ENCODE measurements at regions not wholly inside any gene's neighbourhood (a gene's known extent, or its start where the extent isn't known, plus 50 kb on each side); places are given as distances from the start of the nearest gene placed in this dataset.

DNA sequence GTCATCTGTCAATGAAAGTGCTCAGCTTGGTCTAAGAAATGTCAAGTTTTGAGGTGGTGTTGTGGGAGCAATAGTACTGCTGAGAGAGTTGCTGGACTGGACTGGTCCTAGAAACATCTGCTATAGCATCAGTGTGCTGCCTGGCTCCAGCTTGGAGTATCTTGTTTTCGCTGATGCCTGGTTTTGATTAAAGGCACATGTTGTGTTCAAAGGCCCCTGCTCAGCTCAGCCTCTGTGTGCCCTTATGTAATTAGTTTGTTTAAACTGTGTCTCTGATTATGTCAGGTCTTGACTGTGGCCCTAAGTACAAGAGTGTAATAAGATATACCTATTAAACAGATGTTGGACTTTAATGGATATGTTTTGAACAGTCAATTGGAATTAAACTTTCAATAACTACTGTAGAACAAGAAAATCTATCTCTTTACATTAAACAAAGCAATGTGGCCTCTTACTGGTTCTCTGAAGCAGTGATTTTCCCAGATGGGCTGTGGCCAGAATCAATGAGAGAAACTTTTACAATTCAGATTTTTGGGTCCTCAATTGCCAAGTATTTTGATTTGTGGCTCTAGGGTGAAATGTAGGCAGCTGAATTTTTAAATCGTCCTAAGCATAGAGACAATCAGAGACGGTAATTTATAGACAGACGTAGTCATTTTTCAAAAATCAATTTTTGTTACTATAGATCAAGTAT, 668.2 kb downstream of the DHX35 start:
- H3K4me3 ChIP-seq (ENCODE audit: low read length): no peak overlapping the region
- BruUV-seq (replicated peaks): no TSS peak
- no peak overlapping the region for H2AFZ ChIP-seq (ENCODE audit: low read length)
- DNase-seq (no peak), ATAC-seq (no peak)
- H3K4me2 ChIP-seq (ENCODE audit: low read length): no peak overlapping the region
- no peaks in the 10 kb centered on the region for H3K27me3 ChIP-seq (ENCODE audit: low read length)
- no peaks in the 10 kb centered on the region for H4K20me1 ChIP-seq (ENCODE audit: low read length)
- no peaks in the 10 kb centered on the region for H3K4me1 ChIP-seq (ENCODE audit: insufficient read depth, low read length)
- TF ChIP-seq, protein P1, sequence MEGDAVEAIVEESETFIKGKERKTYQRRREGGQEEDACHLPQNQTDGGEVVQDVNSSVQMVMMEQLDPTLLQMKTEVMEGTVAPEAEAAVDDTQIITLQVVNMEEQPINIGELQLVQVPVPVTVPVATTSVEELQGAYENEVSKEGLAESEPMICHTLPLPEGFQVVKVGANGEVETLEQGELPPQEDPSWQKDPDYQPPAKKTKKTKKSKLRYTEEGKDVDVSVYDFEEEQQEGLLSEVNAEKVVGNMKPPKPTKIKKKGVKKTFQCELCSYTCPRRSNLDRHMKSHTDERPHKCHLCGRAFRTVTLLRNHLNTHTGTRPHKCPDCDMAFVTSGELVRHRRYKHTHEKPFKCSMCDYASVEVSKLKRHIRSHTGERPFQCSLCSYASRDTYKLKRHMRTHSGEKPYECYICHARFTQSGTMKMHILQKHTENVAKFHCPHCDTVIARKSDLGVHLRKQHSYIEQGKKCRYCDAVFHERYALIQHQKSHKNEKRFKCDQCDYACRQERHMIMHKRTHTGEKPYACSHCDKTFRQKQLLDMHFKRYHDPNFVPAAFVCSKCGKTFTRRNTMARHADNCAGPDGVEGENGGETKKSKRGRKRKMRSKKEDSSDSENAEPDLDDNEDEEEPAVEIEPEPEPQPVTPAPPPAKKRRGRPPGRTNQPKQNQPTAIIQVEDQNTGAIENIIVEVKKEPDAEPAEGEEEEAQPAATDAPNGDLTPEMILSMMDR (conservative IDR thresholded peaks at IDR 0.05; ENCODE audit: low read depth, low read length): no peak
- TF ChIP-seq EZH2phosphoT487 (IDR thresholded peaks at IDR 0.05; ENCODE audit: borderline replicate concordance, low read length) (no peak), EZH2 (IDR thresholded peaks at IDR 0.05; ENCODE audit: low read length, unreplicated experiment) (no peak)
- H3K9me2 ChIP-seq (replicated peaks; ENCODE audit: low read length): no peaks in the 10 kb centered on the region
- H3K27ac ChIP-seq (ENCODE audit: low read length): no peak overlapping the region
- intact Hi-C loops (cut with micrococcal nuclease): no loop called here
- no peak overlapping the region for H3K9ac ChIP-seq (ENCODE audit: low read length)
- H3K36me3 ChIP-seq (ENCODE audit: low read depth, low read length): no peaks in the 10 kb centered on the region
- peaks cover 36% of the 10 kb centered on the region for H3K9me3 ChIP-seq (ENCODE audit: low read length)
- ChIA-PET CTCF (no interaction called here), POLR2A (ENCODE audit: unreplicated experiment) (no interaction called here)
- H3F3A ChIP-seq (ENCODE audit: low read length, unreplicated experiment): no peaks in the 10 kb centered on the region
- no peaks in the 10 kb centered on the region for H3K79me2 ChIP-seq (ENCODE audit: low read length)

DNA sequence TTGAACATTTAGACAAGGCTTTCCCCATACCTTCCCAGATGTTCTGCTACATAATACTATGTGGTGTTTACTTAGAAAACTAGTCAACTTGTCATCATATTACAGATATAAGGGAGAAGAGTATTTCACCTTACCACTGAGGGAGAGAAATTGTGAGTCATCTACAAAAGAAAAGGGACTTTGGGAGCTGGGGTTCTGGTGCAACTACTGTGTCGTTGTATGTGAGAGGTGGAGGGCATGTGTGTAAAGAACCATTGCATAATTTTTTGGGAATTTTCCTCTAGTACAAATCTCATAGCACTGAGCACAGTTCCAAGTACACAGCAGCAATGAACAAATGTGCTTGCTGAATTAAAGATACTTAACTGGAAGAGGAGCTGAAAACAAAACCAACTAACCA, 665.6 kb downstream of the DHX35 start:
- ATAC-seq (no peak), DNase-seq (no peak)
- Histone ChIP-seq H2AFZ (ENCODE audit: low read length) (no peak overlapping the region), H3K4me1 (ENCODE audit: insufficient read depth, low read length) (no peaks in the 10 kb centered on the region), H3K4me3 (ENCODE audit: low read length) (no peak overlapping the region), H3K27ac (ENCODE audit: low read length) (no peak overlapping the region), H3K9me3 (ENCODE audit: low read length) (peaks cover 37% of the 10 kb centered on the region), H3K36me3 (ENCODE audit: low read depth, low read length) (no peaks in the 10 kb centered on the region), H3K4me2 (ENCODE audit: low read length) (no peak overlapping the region), H3F3A (ENCODE audit: low read length, unreplicated experiment) (no peaks in the 10 kb centered on the region), H3K79me2 (ENCODE audit: low read length) (no peaks in the 10 kb centered on the region), H3K9me2 (replicated peaks; ENCODE audit: low read length) (no peaks in the 10 kb centered on the region), H3K9ac (ENCODE audit: low read length) (no peak overlapping the region), H4K20me1 (ENCODE audit: low read length) (no peaks in the 10 kb centered on the region), H3K27me3 (ENCODE audit: low read length) (no peaks in the 10 kb centered on the region)
- no TSS peak for BruUV-seq (replicated peaks)
- ChIA-PET POLR2A (ENCODE audit: unreplicated experiment) (no interaction called here), CTCF (no interaction called here)
- TF ChIP-seq, protein P1 (conservative IDR thresholded peaks at IDR 0.05; ENCODE audit: low read depth, low read length): no peak
- no peak for TF ChIP-seq EZH2phosphoT487 (IDR thresholded peaks at IDR 0.05; ENCODE audit: borderline replicate concordance, low read length)
- no peak for TF ChIP-seq EZH2 (IDR thresholded peaks at IDR 0.05; ENCODE audit: low read length, unreplicated experiment)
- intact Hi-C loops (cut with micrococcal nuclease): no loop called here

DNA sequence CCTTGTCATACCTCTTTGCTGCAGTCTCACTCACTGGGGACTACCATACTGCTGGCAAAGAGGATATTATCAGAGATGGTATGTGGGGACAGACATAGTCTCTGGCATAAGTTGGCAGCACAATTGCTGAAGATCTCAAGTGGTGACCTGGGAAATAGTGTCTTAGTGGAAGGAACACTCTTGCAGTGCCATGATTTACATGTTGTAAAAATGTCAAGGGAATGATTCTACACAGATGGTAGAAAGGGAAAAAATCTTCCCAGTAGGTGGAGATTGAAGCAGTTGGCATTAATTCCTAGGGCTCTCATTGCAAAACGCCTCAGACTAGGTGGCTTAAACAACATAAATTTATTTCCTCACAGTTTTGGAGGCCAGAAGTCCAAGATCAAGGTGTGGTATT, 662.2 kb downstream of the DHX35 start:
- Histone ChIP-seq H3K9me3 (ENCODE audit: low read length) (peaks cover 23% of the 10 kb centered on the region), H3F3A (ENCODE audit: low read length, unreplicated experiment) (no peaks in the 10 kb centered on the region), H3K79me2 (ENCODE audit: low read length) (no peaks in the 10 kb centered on the region), H3K4me1 (ENCODE audit: insufficient read depth, low read length) (no peaks in the 10 kb centered on the region), H3K4me2 (ENCODE audit: low read length) (no peak overlapping the region), H4K20me1 (ENCODE audit: low read length) (no peaks in the 10 kb centered on the region), H3K9ac (ENCODE audit: low read length) (no peak overlapping the region), H3K9me2 (replicated peaks; ENCODE audit: low read length) (no peaks in the 10 kb centered on the region), H3K27ac (ENCODE audit: low read length) (no peak overlapping the region), H3K4me3 (ENCODE audit: low read length) (no peak overlapping the region), H2AFZ (ENCODE audit: low read length) (no peak overlapping the region), H3K27me3 (ENCODE audit: low read length) (no peaks in the 10 kb centered on the region), H3K36me3 (ENCODE audit: low read depth, low read length) (no peaks in the 10 kb centered on the region)
- BruUV-seq (replicated peaks): no TSS peak
- DNase-seq: no peak
- CTCF ChIA-PET: no interaction called here
- POLR2A ChIA-PET (ENCODE audit: unreplicated experiment): no interaction called here
- no peak for ATAC-seq
- TF ChIP-seq EZH2phosphoT487 (IDR thresholded peaks at IDR 0.05; ENCODE audit: borderline replicate concordance, low read length): no peak
- TF ChIP-seq, protein P1 (conservative IDR thresholded peaks at IDR 0.05; ENCODE audit: low read depth, low read length): no peak
- intact Hi-C loops (cut with micrococcal nuclease): no loop called here
